ENCODE measurements at regions not wholly inside any gene's neighbourhood (a gene's known extent, or its start where the extent isn't known, plus 50 kb on each side); places are given as distances from the start of the nearest gene placed in this dataset.

DNA sequence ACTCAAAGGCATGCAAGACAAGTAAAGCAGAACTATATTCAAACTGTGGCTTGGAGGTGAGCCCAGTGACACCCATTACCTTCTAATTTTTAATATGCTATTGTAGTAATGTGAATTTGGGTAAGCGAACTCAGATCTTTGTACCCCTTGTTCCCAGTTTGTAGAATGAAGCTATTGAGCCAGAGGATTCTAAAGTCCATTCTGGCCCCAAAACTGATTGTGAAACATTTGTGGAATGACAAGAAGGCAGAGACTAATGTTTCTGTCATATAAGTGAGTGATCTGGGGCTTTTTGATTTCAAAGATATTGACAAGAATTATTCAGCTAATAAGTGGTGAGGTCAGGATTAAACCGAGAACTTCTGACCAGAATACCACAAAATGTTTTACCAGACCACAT lies 283.8 kb upstream of the CA10 start:
- TF ChIP-seq, protein P1, sequence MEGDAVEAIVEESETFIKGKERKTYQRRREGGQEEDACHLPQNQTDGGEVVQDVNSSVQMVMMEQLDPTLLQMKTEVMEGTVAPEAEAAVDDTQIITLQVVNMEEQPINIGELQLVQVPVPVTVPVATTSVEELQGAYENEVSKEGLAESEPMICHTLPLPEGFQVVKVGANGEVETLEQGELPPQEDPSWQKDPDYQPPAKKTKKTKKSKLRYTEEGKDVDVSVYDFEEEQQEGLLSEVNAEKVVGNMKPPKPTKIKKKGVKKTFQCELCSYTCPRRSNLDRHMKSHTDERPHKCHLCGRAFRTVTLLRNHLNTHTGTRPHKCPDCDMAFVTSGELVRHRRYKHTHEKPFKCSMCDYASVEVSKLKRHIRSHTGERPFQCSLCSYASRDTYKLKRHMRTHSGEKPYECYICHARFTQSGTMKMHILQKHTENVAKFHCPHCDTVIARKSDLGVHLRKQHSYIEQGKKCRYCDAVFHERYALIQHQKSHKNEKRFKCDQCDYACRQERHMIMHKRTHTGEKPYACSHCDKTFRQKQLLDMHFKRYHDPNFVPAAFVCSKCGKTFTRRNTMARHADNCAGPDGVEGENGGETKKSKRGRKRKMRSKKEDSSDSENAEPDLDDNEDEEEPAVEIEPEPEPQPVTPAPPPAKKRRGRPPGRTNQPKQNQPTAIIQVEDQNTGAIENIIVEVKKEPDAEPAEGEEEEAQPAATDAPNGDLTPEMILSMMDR (IDR thresholded peaks at IDR 0.05; ENCODE audit: low read depth, low read length): no peak
- no peak for TF ChIP-seq EZH2phosphoT487 (IDR thresholded peaks at IDR 0.05; ENCODE audit: low read depth)
